Activated CD4-positive, alpha-beta T cell treated with anti-CD3 and anti-CD28 coated beads for 24 hours (primary cell): ENCODE measurements at regions not wholly inside any gene's neighbourhood (a gene's known extent, or its start where the extent isn't known, plus 50 kb on each side); places are given as distances from the start of the nearest gene placed in this dataset.
"Not testable (repeated sequence)": the region's sequence is repeated elsewhere in the genome, so short reads cannot be mapped to it uniquely, and the experiment has no call there.

Experiments used
- DNase-seq, 2 donors: peaks; one replicate each; pipeline ENCODE4 v3.0.0-alpha.2; 2020; ENCODE audit warnings: low read depth in 2 of 2

DNA sequence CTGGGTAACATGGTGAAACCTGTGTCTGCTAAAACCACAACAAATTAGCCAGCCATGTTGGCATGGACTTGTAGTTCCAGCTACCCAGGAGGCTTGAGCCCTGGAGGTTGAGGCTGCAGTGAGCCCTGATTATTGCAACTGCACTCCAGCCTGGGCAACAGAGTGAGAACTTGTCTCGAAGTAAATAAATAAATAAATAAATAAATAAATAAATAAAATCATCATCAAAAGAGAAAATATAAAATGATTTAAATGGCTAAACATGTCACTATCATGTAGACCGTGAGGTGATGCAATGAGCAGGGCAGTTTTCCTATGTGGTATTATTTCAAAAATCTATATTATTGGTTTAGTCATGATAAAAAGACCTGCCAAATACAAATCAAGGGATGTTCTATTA lies 2074.3 kb downstream of the PCDH9 start:
- no peak for DNase-seq

DNA sequence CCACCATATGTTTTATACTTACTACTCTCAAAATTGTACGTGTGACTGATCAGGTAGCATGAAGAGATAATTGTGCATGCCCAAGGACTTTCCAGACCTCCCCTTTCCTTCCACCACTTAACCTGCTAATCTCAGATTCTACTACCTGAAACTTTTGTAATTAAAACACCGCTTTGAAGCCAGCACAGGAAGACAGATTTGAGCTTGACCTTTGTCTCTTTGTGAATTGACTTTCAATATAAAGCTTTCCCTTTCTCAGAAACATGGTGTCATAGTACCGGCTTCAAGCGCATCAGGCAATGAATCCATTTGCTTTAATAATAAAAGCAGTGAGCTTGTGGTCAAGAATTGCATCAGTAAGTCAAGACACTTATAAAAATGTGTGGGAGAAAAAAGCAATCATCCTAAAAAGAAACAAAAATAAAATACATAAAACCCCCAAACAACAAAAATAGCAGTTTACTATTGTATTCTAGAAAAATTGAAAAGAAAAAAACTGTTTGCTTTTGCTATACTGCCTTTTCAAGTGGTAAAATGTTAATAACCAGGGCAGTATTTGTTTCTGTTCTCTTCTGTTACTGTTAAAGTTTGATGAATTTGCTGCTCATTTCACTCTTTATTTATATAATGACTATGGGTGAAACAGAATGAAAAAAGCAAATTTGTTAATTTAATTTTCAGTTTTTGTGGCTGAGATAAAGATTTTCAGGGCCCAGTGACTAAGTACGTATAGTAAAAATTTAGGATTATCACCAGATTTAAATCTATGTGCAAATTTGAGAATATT lies 2075.3 kb downstream of the PCDH9 start:
- no peak for DNase-seq

DNA sequence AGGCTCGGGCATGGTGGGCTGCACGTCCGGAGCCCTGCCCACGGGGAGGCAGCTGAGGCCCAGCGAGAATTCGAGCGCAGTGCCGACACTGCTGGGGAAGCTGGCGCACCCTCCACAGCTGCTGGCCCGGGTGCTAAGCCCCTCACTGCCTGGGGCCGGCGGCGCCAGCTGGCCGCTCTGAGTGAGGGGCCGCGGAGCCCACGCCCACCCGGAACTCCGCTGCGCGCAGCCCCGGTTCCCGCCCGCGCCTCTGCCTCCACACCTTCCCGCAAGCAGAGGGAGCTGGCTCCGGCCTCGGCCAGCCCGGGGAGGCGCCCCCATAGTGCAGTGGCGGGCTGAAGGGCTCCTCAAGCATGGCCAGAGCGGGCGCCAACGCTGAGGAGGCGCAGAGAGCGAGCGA lies 2080.4 kb downstream of the PCDH9 start:
- DNase-seq, result no peak

DNA sequence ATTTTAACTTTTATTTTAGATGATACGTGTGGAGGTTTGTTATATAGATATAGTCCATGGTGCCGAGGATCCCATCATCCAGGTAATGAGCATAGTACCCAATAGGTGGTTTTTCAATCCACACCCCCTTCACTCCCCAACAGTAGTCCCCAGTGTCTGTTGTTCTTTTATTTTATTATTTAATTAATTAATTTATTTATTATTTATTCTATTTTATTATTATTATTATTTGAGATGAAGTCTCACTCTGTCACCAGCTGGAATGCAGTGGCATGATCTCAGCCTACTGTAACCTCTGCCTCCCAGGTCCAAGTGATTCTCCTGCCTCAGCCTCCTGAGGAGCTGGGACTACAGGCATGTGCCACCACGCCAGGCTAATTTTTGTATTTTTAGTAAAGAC lies 2086.2 kb downstream of the PCDH9 start:
- DNase-seq, result no peak

DNA sequence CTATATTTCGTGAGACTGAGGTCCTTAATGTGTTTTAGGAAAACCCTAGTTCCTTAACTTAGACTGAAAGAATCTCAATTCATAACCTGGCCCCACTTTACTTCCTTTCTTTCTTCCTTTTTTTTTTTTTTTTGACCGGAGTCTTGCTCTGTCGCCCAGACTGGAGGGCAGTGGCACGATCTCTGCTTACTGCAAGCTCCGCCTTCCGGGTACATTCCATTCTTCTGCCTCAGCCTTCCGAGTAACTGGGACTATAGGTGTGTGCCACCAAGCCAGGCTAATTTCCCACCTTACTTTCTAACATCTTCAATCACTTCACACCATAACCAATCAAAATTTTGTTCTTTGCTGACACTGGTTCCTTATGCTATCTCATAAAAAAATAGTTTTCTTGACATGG lies 2097.0 kb downstream of the PCDH9 start:
- DNase-seq, result no peak

DNA sequence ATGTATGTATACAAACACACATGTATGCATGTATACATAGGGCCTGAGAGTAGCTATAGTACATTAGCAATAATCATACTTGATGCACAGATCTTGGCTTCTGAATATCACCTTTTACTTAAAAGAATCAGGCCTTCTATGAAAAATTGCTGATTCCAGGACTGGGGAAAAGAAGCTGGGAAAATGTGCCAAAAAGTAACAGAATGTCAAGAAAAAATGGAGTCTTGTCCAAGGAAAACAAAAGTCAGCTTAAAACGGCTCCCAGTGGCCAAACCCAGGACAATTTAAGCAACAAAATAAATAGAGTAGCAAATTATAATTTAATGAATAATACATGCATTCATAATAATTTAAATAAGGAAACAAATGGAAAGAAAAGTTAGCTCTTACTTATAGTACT lies 2104.9 kb downstream of the PCDH9 start:
- no peak for DNase-seq

DNA sequence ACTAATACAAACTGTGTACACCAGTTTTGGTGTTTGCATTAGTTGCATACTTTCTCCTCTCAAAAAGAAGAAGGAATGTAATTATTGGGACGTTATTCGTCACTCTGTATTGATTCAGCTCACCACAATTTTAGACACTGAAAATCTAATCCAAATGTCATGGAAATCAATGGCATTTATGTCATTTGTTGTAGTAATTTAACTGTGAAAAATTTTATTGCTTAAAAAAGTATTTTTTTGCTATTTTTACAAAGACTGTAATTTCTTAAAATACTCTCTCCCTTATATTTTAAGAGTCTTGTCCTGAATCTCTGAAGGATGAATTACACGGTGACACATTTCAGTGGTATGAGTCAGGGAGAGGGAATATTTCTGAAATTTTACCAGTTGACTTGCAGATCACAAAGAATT lies 2117.6 kb downstream of the PCDH9 start:
- DNase-seq, result no peak

DNA sequence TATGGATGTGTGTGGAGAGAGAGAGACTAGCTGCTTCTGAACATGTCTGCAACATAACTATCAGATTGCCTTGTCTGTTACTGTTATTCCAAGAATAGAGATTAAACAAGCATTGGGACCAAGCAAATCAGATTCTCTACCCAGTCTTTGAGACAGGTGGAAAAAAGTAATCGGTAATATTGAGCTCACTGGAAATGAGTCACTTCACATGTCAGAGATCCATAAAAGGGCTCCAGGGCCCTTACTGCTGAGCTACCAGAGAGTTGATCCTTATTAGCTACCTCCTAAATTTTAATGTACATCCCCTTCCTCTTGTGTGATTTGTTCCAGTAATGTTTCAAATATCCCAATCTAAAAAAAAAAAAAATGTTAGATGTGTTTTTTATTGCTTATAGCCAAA lies 2118.0 kb downstream of the PCDH9 start:
- no peak for DNase-seq

DNA sequence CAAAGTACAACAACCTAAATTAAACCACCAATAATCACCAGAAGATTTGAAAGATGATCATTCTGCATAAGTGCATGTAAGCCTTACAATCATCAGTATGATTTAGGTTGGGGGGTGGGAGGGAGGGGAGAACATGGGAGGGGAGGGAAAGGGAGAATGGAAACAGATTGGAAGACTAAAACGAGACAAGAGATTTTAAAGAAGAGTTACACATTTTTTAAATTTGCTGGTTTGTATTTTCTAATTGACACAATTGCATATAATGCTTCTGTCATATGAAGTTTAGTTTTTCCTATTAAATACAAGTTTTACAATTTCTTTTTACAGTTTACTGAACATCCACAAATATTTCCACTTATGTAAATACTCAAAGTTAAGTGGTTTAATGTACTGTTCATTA lies 2118.9 kb downstream of the PCDH9 start:
- DNase-seq, result no peak

DNA sequence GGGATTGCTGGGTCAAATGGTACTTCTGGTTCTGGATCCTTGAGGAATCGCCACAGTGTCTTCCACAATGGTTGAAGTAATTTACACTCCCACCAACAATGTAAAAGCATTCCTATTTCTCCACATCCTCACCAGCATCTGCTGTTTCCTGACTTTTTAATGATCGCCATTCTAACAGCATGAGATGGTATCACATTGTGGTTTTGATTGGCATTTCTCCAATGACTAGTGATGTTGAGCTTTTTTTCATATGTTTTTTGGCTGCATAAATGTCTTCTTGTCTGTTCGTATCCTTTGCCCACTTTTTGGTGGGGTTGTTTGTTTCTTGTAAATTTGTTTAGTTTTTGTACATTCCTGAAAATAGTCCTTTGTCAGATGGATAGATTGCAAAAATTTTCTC lies 2125.7 kb downstream of the PCDH9 start:
- not testable (repeated sequence) for DNase-seq

DNA sequence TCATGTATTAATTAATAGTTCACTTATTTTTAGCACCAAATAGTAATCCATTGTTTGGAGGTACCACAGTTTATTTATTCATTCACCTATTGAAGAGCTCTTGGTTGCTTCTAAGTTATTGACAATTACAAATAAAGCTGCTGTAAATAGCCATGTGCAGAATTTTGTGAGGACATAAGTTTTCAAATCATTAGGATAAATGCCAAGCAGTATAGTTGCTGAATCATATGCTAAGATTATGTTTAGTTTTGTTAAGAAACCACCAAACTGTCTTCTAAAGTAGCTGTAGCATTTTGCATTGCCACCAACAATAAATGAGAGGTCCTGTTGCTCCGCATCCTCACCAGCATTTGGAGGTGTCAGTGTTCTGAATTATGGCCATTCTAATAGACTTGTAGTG lies 2126.8 kb downstream of the PCDH9 start:
- no peak for DNase-seq

DNA sequence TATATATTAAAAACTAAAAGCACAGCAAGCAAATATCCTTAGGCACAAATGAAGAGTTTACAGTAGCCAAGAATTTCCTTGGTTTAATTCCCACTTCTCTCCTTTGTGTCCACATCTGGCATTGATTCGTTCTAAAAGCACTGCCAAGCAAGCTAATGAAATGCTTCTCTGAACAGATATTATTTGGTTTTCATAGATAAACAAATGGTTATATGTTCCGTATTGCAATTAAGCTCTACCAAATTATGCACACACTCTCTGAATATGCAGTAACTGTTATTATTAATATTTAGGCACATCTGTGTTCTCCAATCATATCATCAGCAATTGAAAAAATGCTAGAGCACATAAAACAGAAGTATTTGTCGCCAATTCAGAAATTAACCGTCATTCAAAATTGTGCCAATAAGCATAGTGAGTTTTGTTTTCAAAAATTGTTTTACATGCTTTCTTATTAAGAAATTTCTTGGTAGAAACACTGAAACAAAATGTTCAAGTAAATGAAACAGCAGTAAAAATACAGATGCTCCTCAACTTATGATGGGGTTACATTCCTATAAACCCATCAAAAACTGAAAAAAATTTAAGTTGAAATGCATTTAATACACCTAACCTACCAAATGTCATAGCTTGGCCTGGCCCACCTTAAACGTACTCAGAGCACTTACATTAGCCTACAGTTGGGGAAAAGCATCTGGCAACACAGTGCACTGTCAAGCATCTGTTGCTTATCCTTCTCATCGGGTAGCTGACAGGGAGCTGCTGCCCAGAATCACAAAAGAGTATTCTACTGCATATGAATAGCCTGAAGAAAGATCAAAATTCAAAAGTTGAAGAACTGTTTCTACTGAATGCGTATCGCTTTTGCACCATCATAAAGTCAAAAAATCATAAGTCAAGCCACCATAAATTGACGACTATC lies 2134.7 kb downstream of the PCDH9 start:
- no peak for DNase-seq

DNA sequence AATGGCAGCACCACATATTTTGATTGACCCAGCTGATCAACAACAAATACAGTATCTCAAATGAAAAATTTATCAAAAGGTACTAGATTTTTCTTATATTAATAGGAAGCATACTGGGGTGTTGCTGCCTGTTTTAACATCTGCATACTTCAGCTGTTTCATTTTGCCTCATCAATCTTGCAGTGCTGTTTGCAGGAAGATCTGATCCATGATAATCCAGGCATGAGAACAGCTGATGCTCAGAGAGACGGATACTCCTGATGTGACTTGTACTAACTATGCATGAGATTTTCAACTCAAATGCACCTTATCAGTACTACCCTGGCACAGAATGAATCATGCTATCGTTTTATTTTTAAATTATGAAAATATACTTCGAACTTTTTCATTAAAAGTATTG lies 2136.8 kb downstream of the PCDH9 start:
- DNase-seq, result no peak

DNA sequence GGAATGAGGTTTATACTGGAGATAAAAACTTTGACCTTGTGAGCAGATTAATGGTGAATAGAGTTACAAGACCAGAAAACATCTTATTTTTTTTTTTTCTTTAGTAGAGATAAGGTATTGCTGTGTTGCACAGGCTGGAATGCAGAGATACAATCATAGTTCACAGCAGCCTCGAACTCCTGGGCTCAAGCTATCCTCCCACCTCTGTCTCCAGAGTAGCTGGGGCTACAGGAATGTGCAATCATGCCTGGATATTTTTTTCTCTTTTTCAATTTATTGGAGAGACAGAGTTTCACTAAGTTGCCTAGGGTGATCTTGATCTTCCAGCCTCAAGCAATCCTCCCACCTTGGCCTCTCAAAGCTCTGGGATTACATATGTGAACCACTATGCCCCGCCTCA lies 2139.1 kb downstream of the PCDH9 start:
- DNase-seq, result no peak

DNA sequence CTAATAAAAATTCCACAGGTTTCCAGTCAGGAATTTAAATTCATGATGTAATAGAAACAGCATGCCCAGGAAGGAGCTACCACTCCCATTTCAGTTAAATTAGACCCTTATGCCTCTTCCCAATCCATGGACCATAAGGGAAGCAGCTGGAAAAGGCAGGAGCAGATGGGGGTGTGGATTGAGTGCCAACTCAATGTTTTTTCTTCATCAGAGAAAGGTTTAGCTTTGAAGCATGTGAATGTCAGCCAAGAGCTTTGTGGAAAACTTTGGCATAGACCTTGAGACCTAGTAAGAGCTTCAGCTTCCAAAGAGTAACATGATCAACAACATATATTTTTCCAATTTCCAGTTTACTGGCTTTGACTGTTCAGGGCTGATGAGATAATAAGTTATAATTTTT lies 2139.9 kb downstream of the PCDH9 start:
- no peak for DNase-seq

DNA sequence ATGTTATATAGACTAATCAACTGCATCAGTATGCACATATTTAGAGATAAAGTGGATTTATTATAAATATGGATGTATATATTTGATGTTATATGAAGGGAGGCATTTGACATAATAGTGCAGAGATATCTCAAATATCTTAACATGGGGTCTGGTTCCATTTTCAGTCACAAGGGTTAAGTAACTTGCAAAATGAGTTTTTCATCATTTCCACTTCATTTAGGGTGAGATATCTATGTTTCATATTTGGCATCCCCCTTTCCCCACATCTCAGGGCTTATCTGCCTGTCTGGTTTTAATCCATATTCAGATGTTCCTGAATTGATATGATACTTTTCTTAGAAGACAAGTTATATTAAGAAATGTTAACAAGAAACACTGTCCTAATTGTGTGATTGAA lies 2141.2 kb downstream of the PCDH9 start:
- DNase-seq, result no peak

DNA sequence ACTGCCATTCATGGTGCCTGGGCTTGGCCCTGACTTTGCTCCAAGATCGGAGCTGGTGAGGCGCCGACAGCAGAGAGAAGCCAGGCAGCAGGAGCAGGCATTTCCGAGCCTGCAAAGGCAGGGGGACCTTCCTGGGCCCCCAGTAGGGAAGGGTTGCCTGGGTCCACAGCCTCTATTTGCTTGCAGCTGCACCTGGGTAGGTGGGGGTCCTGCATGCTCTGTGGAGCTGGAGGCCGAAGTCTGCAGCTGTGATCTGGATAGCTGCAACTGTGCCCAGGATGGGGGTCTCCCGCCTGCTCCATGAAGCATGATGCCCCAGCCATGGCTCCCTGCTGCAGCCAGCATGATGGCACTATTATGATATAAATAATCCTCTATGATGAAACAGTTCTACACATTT lies 2144.2 kb downstream of the PCDH9 start:
- no peak for DNase-seq

DNA sequence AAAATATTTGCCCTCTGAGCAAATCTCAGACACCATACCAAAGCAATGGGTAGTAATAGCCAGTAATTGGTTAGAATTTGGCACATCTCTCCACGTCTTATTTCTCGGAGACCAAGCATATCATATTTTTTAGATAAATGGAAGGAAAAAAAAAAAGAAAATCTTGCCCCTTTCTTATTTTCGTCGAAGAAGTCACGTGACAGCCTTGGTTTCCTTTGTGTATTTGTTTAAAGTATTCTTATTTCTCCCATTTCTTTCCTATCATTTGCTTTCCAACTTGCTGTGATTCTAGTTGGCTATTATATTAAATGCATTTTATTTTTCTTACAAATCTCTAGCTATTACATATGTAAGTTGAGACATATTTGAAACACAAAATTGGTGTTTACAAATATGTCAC lies 2155.9 kb downstream of the PCDH9 start:
- DNase-seq, result no peak

DNA sequence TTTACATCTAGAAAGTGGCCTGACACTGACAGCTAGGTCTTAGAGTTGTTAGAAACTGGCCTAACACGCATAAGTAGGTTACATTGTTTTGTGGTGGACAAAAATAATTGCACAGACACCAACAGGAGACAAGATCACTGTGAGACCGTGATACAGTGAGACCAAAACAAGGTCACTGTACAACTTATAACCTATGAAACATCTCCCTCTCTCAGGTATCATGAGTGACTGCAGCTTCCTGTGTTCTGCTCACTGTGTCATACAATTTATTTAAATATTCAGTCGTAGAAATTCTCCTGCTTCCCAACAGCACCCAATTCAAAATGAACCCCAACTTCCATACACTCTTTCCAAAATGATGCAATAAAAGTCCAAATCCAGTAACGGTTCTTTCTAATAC lies 2165.2 kb downstream of the PCDH9 start:
- DNase-seq, result no peak

DNA sequence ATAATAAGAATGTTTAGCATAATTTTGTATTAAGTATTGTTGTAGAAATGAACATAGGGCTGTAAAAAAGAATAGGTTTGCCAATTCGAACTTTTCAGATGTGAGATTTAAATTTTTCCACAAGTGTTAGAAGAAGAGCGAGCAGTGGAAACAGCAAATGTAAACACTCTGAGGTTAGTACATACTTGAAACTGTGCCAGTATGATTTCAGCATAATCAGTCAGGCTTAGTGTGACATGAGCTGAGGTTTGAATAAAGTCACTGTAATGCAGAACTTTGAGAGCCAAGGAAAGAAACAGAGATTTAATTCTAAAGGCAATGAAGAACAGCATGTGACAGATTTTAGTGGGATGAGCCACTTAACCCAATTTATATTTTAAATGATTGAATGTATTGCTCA lies 2166.4 kb downstream of the PCDH9 start:
- no peak for DNase-seq

DNA sequence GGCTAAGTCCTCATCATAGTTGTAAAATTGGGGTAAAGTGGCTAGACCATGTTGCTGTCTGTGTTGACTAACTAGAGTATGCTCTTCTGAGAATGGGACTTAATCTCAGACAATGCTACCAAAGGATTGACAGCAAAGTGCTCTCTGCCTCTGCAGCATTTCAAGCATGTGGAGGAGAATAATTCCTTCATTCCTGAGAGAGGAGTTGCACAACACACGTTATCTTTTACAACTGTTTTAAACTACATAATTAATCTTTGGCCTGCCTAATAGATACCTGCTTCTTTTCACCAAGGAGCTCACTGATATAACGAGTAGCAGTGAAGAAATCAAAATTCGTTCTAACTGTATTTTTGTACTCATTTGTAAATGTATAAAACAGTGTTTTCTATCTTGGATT lies 2172.2 kb downstream of the PCDH9 start:
- no peak for DNase-seq

DNA sequence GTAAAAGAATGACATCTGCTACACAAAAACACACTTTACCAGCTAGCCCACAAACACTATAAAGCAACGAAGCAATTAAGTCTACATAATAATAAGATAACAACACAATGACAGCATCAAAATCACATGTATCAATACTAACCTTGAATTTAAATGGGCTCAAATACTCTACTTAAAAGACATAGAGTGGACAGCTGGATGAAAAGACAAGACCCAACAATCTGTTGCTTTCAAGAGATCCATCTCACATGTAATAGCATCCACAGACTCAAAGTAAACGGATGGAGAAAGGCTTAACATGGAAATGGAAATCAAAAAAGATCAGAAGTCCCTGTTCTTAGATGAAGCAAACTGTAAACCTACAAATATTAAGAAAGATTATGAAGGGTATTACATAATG lies 2175.9 kb downstream of the PCDH9 start:
- DNase-seq, result no peak

DNA sequence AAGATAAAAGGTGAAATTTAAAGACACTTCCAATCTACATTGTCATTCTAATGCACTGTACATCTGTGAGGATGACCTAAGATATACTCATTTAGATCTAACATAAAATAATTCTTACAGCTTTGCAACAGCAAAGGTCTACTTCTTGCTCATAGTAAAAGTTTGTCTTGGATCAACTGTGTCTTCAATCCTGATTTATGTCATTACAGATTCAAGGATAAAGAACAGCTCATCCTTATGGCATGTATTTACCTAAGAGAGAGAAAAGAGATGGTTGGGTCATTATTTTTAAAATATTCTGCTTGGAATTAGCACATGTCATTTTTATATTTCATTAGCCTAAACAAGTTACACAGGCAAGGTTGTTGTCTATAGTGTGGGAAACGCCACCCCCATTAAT lies 2193.1 kb downstream of the PCDH9 start:
- no peak for DNase-seq
